Smooth muscle cell (in vitro differentiated cells): ENCODE measurements at regions not wholly inside any gene's neighbourhood (a gene's known extent, or its start where the extent isn't known, plus 50 kb on each side); places are given as distances from the start of the nearest gene placed in this dataset.
A peak's percentile ranks its signal among the peaks of the same experiment; 100 is the strongest.

ENCODE experiments used
- DNase-seq: peaks from one replicate; lab custom pipeline; 2025; ENCODE audit not compliant: unreplicated experiment; lab: John Stamatoyannopoulos, UW
- H2AFZ ChIP-seq: fragments of 200-600 bp; sonication (generic); 2 replicates; pipeline ENCODE4 v1.6.0; 2016; ENCODE audit warnings: antibody characterized with exemption, low read depth, mild to moderate bottlenecking
- H3F3A ChIP-seq: fragments of 200-600 bp; sonication (generic); 2 replicates; pipeline ENCODE4 v1.6.0; 2017; ENCODE audit warnings: antibody characterized with exemption, low read depth
- H3K27ac ChIP-seq: fragments of 200-600 bp; sonication (generic); 2 replicates; pipeline ENCODE4 v1.5.1; 2016; ENCODE audit warnings: low read depth, mild to moderate bottlenecking
- H3K27me3 ChIP-seq: fragments of 200-600 bp; sonication (generic); 2 replicates; pipeline ENCODE4 v1.6.1; 2016; ENCODE audit warnings: low read depth, mild to moderate bottlenecking
- H3K36me3 ChIP-seq: fragments of 200-600 bp; sonication (generic); 2 replicates; pipeline ENCODE4 v1.5.1; 2016; ENCODE audit warnings: low read depth
- H3K4me1 ChIP-seq: fragments of 200-600 bp; sonication (generic); 2 replicates; pipeline ENCODE4 v1.5.1; 2016; ENCODE audit warnings: low read depth
- H3K4me2 ChIP-seq: fragments of 200-600 bp; sonication (generic); 2 replicates; pipeline ENCODE4 v1.6.0; 2016; ENCODE audit warnings: mild to moderate bottlenecking
- H3K4me3 ChIP-seq: fragments of 200-600 bp; sonication (generic); 2 replicates; pipeline ENCODE4 v1.5.1; 2016; ENCODE audit warnings: mild to moderate bottlenecking
- H3K79me2 ChIP-seq: fragments of 200-600 bp; sonication (generic); 2 replicates; pipeline ENCODE4 v1.6.0; 2016; ENCODE audit warnings: low read depth, mild to moderate bottlenecking
- H3K9ac ChIP-seq: fragments of 200-600 bp; sonication (generic); 2 replicates; pipeline ENCODE4 v1.6.0; 2016; ENCODE audit warnings: low read depth
- H3K9me3 ChIP-seq: fragments of 200-600 bp; sonication (generic); replicated peaks from 2 replicates; pipeline ENCODE4 v1.5.1; 2016; ENCODE audit warnings: low read depth
- H4K20me1 ChIP-seq: fragments of 200-600 bp; sonication (generic); 2 replicates; pipeline ENCODE4 v1.6.0; 2016; ENCODE audit warnings: low read depth
- WGBS: methylation state at CpG from one replicate; pipeline ENCODE4 v1.1.7; 2016; ENCODE audit warnings: low lambda C conversion rate; 5-methylcytosine and 5-hydroxymethylcytosine counted together
- TF ChIP-seq, protein P1 (sequence below): fragments of 200-600 bp; sonication (generic); IDR thresholded peaks from 2 replicates; pipeline ENCODE4 v1.5.1; 2017; ENCODE audit warnings: borderline replicate concordance, mild to moderate bottlenecking, antibody characterized with exemption; ENCODE audit not compliant: insufficient read depth, poor library complexity, severe bottlenecking

DNA sequence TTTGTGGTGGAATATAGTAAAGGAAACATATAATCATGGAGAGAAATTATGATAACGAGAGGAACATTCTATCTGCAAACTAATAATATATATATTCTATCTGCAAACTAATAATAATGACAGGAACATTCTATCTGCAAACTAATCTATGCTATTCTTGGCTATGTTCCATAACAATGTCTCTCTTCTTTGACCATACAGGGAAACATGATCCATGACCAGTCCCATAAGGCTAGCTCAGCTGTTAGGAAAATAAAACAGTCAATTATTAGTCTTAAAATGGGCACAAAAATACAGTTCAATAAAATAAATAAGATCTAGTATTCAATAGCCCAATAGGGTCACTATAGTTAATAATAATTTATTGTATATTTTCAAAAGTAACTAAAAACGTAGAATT, 707.8 kb upstream of the PCDH20 start:
- Histone ChIP-seq H3K27me3 (no peaks in the 10 kb centered on the region), H3K79me2 (no peaks in the 10 kb centered on the region)
- TF ChIP-seq, protein P1, sequence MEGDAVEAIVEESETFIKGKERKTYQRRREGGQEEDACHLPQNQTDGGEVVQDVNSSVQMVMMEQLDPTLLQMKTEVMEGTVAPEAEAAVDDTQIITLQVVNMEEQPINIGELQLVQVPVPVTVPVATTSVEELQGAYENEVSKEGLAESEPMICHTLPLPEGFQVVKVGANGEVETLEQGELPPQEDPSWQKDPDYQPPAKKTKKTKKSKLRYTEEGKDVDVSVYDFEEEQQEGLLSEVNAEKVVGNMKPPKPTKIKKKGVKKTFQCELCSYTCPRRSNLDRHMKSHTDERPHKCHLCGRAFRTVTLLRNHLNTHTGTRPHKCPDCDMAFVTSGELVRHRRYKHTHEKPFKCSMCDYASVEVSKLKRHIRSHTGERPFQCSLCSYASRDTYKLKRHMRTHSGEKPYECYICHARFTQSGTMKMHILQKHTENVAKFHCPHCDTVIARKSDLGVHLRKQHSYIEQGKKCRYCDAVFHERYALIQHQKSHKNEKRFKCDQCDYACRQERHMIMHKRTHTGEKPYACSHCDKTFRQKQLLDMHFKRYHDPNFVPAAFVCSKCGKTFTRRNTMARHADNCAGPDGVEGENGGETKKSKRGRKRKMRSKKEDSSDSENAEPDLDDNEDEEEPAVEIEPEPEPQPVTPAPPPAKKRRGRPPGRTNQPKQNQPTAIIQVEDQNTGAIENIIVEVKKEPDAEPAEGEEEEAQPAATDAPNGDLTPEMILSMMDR, result no peak

DNA sequence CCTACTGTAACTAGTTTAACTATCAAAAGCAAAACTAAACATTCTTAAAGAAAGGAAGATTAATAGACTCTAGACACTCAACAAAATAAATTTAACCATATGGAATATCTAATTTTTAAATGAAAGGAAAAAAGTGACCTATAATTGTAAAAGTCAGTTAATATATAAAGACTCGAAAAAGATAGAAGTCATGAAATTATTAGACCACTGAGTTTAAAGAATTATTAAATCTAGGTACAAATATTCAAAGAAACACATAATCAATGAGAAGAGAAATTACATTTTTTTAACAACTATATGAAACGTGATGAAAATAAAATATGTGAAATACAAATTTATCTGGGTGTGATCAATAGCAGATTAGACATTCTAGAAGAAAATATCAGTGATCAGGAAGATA, 706.8 kb upstream of the PCDH20 start:
- Histone ChIP-seq H3K36me3 (no peaks in the 10 kb centered on the region), H3K4me3 (no peak overlapping the region), H2AFZ (no peak overlapping the region), H3K4me1 (no peaks in the 10 kb centered on the region), H3K9me3 (no peaks in the 10 kb centered on the region), H3F3A (no peaks in the 10 kb centered on the region), H3K27me3 (no peaks in the 10 kb centered on the region), H4K20me1 (no peaks in the 10 kb centered on the region), H3K27ac (no peak overlapping the region), H3K79me2 (no peaks in the 10 kb centered on the region), H3K9ac (no peak overlapping the region), H3K4me2 (no peak overlapping the region)
- WGBS, result 94% methylated on average over 2 of the region's 2 CpGs
- TF ChIP-seq, protein P1, result no peak
- no peak for DNase-seq

More for the DNA sequence above, 707.8 kb upstream of the PCDH20 start:
- H3K27ac ChIP-seq, result no peak overlapping the region
- no peak overlapping the region for H2AFZ ChIP-seq
- H3K4me3 ChIP-seq, result no peak overlapping the region
- H3K36me3 ChIP-seq, result no peaks in the 10 kb centered on the region
- 87% methylated on average over 2 of the region's 2 CpGs for WGBS
- no peak overlapping the region for H3K9ac ChIP-seq
- no peaks in the 10 kb centered on the region for H3F3A ChIP-seq
- no peaks in the 10 kb centered on the region for H3K9me3 ChIP-seq
- no peak for DNase-seq
- H4K20me1 ChIP-seq, result no peaks in the 10 kb centered on the region
- H3K4me2 ChIP-seq, result no peak overlapping the region
- H3K4me1 ChIP-seq, result no peaks in the 10 kb centered on the region

DNA sequence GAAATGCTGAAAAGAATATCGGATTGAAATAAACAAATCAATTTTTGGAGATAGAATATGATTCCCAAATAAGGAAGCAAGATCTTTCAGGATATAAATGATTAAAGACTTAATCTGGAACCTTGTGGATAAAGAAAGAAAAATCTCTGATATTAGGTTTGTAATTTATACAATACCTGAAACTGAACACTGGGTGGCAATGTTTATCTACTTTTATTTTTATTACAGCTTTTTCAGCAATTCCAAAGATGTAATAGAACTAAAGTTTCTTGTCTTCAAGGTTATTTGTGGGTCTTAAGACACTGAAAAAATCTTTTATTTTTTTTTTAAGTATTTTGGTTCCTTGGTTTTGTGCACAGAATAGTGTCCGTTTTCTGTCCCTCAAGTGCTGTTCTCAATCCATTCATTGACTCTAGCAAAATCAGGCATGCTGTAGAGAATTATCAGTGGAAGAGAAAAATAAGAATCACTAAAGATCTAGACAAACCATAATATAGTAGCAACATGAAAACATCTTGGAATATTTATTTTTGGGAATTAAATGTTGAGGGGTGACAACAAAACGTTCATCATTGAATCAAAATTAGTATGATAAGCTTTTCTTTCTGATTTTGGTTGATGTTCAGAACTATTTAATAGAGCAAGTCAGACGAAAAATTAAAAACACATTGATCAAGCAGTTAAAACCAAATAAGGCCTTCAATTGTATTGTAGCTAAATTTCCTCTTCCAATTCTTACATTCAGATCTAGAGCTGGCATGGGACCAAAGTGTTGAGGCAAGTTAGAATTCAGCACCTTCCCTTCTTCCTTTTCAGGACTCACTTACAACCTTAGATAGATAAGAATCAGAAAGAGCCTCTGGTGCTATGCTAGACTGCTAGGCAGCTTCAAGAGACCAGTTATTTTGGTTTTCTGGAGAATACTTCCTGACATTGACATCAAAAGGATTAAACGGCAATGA, 704.4 kb upstream of the PCDH20 start:
- WGBS, result 43% methylated on average over 5 of the region's 5 CpGs
- Histone ChIP-seq H3K36me3 (no peaks in the 10 kb centered on the region), H3K4me3 (no peak overlapping the region), H4K20me1 (no peaks in the 10 kb centered on the region), H3K4me2 (no peak overlapping the region), H3K27ac (no peak overlapping the region), H3K4me1 (no peaks in the 10 kb centered on the region), H3K79me2 (no peaks in the 10 kb centered on the region), H3K9ac (no peak overlapping the region), H3F3A (no peaks in the 10 kb centered on the region), H3K9me3 (no peaks in the 10 kb centered on the region), H2AFZ (no peak overlapping the region), H3K27me3 (no peaks in the 10 kb centered on the region)
- DNase-seq, result no peak
- TF ChIP-seq, protein P1, result peak; percentile 49
